ENCODE measurements at regions not wholly inside any gene's neighbourhood (a gene's known extent, or its start where the extent isn't known, plus 50 kb on each side); places are given as distances from the start of the nearest gene placed in this dataset.
A peak's percentile ranks its signal among the peaks of the same experiment; 100 is the strongest.

DNA sequence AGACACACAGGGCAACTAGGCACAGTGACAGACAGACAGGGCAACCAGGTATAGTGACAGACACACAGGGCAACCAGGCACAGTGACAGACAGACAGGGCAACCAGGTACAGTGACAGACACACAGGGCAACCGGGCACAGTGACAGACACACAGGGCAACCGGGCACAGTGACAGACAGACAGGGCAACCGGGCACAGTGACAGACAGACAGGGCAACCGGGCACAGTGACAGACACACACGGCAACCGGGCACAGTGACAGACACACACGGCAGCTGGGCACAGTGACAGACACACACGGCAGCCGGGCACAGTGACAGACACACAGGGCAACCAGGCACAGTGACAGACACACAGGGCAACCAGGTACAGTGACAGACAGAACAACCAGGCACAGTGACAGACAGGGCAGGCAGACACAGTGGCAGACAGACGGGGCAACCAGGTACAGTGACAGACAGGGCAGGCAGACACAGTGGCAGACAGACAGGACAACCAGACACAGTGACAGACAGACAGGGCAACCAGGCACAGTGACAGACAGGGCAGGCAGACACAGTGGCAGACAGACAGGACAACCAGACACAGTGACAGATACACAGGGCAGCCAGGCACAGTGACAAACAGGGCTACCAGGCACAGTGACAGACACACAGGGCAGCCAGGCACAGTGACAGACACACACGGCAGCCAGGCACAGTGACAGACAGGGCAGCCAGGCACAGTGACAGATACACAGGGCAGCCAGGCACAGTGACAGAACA lies 64.7 kb upstream of the RAB6C start:
- no peak for DNase-seq
- TF ChIP-seq, protein P1, sequence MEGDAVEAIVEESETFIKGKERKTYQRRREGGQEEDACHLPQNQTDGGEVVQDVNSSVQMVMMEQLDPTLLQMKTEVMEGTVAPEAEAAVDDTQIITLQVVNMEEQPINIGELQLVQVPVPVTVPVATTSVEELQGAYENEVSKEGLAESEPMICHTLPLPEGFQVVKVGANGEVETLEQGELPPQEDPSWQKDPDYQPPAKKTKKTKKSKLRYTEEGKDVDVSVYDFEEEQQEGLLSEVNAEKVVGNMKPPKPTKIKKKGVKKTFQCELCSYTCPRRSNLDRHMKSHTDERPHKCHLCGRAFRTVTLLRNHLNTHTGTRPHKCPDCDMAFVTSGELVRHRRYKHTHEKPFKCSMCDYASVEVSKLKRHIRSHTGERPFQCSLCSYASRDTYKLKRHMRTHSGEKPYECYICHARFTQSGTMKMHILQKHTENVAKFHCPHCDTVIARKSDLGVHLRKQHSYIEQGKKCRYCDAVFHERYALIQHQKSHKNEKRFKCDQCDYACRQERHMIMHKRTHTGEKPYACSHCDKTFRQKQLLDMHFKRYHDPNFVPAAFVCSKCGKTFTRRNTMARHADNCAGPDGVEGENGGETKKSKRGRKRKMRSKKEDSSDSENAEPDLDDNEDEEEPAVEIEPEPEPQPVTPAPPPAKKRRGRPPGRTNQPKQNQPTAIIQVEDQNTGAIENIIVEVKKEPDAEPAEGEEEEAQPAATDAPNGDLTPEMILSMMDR (IDR thresholded peaks at IDR 0.05): no peak
- intact Hi-C loops (cut with DNase I): no loop called here
- WGBS, 3 donors: 29 to 40% (median 35%) methylated on average over 11 of the region's 11 CpGs
- Histone ChIP-seq H3K36me3 (ENCODE audit: insufficient read depth in 1 of 2, low read depth in 1 of 2) (no peaks in the 10 kb centered on the region), H3K27me3 (ENCODE audit: insufficient read depth in 3 of 3, low read length in 2 of 3) (peaks cover 0 to 2% (median 0%) of the 10 kb centered on the region in 3 donors), H3K4me1 (no peaks in the 10 kb centered on the region), H3K4me3 (no peak overlapping the region), H3K9me3 (peaks cover 11% of the 10 kb centered on the region), H3K27ac (no peak overlapping the region)
- peak in 1 of 4 donors; percentile 11 for ATAC-seq

DNA sequence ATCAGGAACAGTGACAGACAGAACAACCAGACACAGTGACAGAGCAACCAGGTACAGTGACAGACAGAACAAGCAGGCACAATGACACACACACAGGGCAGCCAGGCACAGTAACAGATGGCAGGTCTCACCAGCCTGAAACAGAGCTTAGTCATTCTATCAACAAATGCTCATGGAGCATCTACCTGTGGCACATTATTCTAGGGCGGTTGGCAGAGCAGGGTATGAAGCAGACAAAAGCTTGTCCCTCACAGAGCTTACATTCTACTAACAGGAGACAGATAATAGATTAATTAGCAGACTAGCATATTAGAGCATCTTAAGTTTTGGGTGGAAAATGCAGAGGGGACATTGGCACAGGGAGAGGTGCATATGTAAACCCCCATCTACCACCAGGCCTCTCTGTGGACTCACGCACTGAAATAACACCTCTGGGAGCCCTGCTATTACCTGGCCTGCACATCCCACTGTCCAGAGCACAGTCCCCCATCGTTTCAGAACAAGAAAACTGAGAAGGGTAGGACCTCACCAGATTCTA lies 64.1 kb upstream of the RAB6C start:
- intact Hi-C loops (cut with DNase I): no loop called here
- 65 to 70% (median 70%) methylated on average over 3 of the region's 3 CpGs for WGBS, 3 donors
- H3K27ac ChIP-seq: no peak overlapping the region
- ATAC-seq (peak in 3 of 4 donors; percentile 11 to 30 (median 27)), DNase-seq (no peak)
- peaks cover 0 to 7% (median 0%) of the 10 kb centered on the region in 3 donors for H3K27me3 ChIP-seq (ENCODE audit: insufficient read depth in 3 of 3, low read length in 2 of 3)
- no peaks in the 10 kb centered on the region for H3K36me3 ChIP-seq (ENCODE audit: insufficient read depth in 1 of 2, low read depth in 1 of 2)
- TF ChIP-seq, protein P1 (IDR thresholded peaks at IDR 0.05): no peak
- H3K4me1 ChIP-seq: no peaks in the 10 kb centered on the region
- no peak overlapping the region for H3K4me3 ChIP-seq
- H3K9me3 ChIP-seq: peaks cover 11% of the 10 kb centered on the region

DNA sequence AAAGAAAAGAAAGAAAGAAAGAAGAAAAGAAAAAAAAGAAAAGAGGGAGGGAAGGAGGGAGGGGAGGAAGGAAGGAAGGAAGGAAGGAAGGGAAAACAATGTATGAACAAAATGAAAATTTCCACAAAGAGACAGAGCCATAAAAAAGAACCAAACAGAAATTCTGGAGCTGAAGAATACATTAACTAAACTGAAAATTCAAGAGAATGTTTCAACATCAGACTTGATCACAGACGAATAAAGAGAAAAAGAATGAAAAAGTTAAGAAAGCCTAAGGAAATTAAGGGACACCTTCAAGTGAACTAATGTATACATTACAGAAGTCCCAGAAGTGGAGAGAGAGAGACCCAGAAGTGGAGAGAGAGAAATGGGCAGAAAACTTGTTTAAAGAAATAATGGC lies 60.9 kb upstream of the RAB6C start:
- DNase-seq (no peak), ATAC-seq (no peak)
- H3K36me3 ChIP-seq (ENCODE audit: insufficient read depth in 1 of 2, low read depth in 1 of 2): no peaks in the 10 kb centered on the region
- H3K27ac ChIP-seq: no peak overlapping the region
- no peak overlapping the region for H3K4me3 ChIP-seq
- intact Hi-C loops (cut with DNase I): no loop called here
- TF ChIP-seq, protein P1 (IDR thresholded peaks at IDR 0.05): no peak
- 92 to 97% (median 93%) methylated on average over 1 of the region's 1 CpG for WGBS, 3 donors
- H3K9me3 ChIP-seq: peaks cover 11% of the 10 kb centered on the region
- H3K27me3 ChIP-seq (ENCODE audit: insufficient read depth in 3 of 3, low read length in 2 of 3): peaks cover 0 to 30% (median 5%) of the 10 kb centered on the region in 3 donors
- H3K4me1 ChIP-seq: no peaks in the 10 kb centered on the region

DNA sequence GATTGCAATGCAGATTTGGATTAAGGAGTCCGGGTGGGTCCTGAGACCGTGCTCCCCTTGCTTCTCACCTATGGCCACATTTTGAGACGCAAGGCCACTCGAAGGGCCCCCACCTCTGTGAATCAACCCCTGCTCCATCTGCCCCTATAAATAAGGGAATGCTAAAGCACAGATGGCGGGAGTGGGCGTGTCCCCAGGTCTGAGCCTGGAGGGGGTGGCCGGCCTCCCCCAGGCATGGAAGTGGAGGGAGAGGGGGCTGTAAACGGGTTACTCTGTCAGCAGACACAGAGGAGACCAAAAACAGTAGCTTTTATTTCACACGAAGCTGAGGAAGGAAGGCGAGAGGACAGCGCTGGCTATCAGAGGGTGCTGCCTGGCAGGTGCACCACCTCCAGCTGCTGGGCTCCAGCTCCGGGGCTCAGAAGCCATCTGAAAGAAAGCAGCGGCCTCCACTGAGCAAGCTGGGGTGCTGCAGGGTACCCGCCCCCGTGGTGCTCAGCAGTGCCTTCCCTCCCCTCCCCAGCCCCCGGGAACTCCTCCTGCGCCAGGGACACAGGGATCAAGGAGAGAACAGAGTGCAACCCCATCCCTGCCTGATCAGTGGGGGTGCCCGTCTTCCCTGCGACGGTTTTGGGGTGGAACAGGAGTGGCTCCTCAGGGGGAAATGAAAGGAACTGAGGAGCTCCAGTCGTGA lies 56.7 kb upstream of the RAB6C start:
- no peak overlapping the region for H3K27ac ChIP-seq
- H3K4me1 ChIP-seq: no peaks in the 10 kb centered on the region
- TF ChIP-seq, protein P1 (IDR thresholded peaks at IDR 0.05): no peak
- WGBS, 3 donors: 24 to 30% (median 28%) methylated on average over 21 of the region's 21 CpGs
- no peak overlapping the region for H3K4me3 ChIP-seq
- ATAC-seq: peak in 1 of 4 donors; percentile 19
- intact Hi-C loops (cut with DNase I): loop anchor here in 1 of 2 donors (5.0 kb wide), 1 partner anchor 65 kb away; no protein-coding TSS in a partner anchor
- no peaks in the 10 kb centered on the region for H3K36me3 ChIP-seq (ENCODE audit: insufficient read depth in 1 of 2, low read depth in 1 of 2)
- no peak for DNase-seq
- H3K9me3 ChIP-seq: peaks cover 11% of the 10 kb centered on the region
- H3K27me3 ChIP-seq (ENCODE audit: insufficient read depth in 3 of 3, low read length in 2 of 3): peaks cover 0 to 31% (median 5%) of the 10 kb centered on the region in 3 donors

Data from psoas muscle (tissue), 7 donors.